GM18505 (cell line): ENCODE measurements at regions not wholly inside any gene's neighbourhood (a gene's known extent, or its start where the extent isn't known, plus 50 kb on each side); places are given as distances from the start of the nearest gene placed in this dataset.

ENCODE experiments used
- ATAC-seq: cut with Tn5 transposase; IDR thresholded peaks from one replicate; pipeline ENCODE4 v1.9.1; 2021; ENCODE audit not compliant: unreplicated experiment
- POLR2A ChIP-seq: IDR thresholded peaks from 4 replicates; pipeline ENCODE4 v1.6.1; 2011; ENCODE audit warnings: borderline replicate concordance; ENCODE audit not compliant: insufficient read depth, insufficient read length; ENCODE audit errors: extremely low read depth

DNA sequence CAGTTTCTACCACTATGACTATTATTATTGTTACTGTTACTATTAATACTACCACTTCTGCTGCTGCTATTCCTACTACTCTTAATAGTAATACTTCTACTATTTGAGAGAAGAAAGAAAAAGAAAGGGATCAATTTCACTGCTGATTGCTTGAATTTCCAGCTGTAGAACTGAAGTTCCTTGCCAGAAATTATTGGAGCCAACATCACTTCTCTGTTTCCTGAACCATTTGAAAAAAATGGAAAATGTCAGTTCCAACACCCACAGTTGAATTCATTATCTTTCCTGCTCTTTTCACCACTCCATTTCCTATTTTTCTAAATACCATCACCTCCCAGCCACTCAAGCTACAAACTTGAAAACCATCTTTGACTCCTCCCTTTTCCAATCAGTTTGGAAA lies 54.1 kb upstream of the PIK3C2G start:
- ATAC-seq = no peak
- no peak for TF ChIP-seq POLR2A

DNA sequence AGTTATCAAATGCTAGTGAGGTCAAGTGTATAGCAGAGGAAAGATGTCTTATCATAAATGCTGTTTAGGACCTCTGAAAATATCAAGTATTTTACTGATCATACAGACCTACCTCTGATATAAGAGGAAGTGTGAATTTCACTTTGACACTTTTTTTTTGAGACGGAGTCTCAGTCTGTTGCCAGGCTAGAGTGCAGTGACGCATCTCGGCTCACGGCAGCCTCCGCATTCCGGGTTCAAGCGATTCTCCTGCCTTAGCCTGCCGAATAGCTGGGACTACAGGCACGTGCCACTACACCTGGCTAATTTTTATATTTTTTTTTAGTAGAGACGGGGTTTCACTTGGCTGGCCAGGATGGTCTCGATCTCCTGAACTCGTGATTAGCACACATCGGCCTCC lies 55.1 kb upstream of the PIK3C2G start:
- TF ChIP-seq POLR2A = no peak
- ATAC-seq = no peak

DNA sequence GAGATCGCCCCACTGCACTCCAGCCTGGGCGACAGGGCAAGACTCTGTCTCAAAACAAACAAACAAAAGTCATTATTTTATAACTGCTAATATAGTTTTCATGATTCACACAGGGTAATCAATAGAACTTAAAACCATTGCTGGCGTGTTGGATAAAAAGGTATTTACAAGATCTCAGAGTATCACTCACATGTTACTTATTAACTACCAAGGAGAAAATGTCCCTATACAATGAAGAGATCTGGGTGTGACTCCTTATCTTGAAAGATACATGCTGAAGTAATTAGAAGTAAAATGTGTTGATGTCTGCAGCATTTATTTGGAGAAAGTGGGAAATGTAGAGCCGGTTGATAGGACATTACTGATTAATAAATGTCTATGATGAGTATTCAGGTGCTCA lies 57.3 kb upstream of the PIK3C2G start:
- no peak for TF ChIP-seq POLR2A
- ATAC-seq = no peak

DNA sequence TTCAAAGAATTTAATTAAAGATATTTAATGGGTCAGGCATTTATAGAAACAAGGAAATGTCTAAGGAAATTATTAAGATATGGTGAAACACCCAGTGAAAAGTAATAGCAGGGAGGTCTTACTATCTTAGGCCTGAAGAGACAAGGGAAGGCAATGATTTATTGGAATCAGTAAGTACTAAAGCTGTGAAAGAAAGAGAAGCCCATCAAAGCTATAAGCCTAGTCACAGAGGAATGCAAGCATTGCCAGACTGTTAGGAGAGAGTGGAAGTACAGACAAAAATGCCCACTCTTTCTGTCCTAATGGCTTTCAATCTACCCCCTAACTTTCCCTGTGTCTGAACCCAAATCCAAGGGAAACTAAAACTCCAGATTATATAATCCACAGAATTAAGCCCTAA lies 69.2 kb upstream of the PIK3C2G start:
- no peak for ATAC-seq
- no peak for TF ChIP-seq POLR2A

DNA sequence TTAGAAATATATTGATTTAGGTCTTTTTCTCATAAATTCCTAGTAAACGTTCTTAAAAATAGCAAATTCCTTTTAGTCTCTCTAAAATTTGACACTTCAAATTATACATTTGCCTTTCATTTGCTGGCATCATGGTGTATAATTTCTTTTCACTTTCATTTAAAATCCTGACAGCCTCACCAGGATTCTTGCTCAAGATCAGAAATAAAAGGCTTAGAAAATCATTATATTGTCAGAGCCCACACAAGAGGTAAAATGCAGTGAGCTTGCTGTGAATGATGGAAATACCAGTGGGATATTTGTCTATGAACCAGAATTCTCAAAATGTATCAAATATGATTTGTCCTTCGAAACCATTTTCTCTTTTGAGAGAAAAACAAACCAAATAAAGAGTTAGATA lies 78.2 kb upstream of the PIK3C2G start:
- ATAC-seq = no peak
- TF ChIP-seq POLR2A = no peak

DNA sequence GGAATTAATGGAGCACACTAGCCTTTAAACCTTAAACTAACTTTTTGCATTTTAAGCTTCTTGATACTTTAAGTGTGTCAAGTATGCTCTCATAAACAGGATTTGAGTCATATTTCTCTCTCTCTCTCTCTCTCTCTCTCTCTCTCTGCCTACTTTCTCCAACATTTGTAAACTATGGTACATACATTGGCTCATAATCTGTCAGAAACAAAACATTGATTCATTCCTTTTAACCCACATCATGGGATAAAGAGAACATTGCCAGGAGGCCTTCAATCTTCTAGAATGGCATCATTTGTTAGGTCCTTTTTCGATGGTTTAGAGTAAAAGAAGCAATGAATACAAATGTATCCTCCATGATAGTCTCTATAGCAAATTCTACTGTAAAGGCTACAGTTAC lies 81.6 kb upstream of the RERGL start:
- TF ChIP-seq POLR2A = no peak
- no peak for ATAC-seq

DNA sequence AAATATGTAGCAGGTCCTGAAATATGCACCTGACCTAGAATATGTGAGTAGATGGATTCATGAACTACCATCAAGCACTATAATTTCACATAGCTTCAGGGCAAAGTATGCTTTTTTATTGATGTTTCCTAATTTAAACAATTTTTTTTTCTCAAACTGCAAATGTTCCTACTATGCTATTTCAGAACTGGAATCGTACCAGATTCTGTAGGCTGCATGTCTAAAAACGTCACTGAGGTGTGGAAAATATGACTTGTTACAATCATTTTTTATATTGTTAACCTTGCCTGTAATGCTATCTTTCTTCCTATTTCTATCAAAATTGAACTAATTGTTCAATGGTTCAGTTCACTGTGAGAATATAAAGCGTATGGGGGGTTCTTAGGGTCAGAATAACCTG lies 78.0 kb upstream of the RERGL start:
- TF ChIP-seq POLR2A = no peak
- ATAC-seq = no peak

DNA sequence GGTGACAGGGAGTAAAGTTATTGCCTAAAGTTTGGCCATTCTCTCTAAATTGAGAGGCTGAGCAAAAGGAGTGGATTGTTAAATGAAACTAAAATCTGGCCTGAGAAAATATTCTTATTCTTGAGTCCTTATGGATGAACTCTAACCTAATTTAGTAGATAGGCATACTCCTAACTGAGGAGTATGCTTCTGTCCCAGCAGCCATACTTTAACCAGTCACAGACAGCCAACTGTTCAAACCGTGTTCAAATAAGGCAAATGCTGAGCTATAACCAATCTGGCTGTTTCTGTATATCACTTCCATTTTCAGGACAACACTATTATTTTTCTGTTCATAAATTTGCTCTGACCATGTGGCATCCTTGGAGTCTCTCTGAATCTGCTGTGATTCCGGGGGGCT lies 75.9 kb upstream of the RERGL start:
- ATAC-seq = peak; percentile 47
- no peak for TF ChIP-seq POLR2A

DNA sequence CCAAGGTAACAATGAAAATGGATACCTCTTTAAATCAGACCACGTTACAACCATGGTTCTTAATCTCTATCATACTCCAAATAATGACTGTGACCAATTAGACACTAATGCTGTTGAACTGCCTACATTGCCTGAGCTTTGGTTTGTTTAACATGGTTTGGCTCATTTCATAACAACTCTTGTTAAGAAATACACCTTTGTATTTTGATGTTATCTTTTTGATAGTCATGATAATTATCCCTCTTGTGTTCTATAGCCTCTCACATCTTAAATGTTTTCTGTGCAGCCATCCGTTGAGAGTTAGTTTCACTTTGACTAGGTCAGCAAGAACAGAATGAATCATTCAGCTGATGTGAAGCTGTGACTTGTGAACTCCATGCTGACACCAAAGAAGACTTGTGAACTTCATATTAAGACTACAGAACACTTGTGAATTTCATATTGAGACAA lies 75.5 kb upstream of the RERGL start:
- ATAC-seq = peak; percentile 100
- no peak for TF ChIP-seq POLR2A

DNA sequence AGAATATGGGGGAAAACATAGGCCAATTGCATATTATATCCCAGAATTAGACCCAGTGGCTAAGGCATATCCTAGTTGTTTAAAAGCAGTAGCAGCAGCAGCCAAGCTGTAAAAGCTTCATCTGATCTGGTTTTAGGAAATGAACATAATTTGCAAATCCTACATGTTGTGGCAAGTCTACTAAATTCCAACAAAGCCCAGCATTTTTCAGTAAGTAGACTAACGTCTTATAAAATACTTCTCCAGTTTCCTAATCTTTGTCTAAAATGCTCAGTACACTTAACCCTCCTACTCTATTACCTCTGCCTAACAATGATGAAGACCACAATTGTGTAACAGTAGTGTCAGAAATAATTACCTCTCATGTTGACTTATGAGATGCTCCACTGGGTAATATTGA lies 70.9 kb upstream of the RERGL start:
- TF ChIP-seq POLR2A = no peak
- no peak for ATAC-seq

DNA sequence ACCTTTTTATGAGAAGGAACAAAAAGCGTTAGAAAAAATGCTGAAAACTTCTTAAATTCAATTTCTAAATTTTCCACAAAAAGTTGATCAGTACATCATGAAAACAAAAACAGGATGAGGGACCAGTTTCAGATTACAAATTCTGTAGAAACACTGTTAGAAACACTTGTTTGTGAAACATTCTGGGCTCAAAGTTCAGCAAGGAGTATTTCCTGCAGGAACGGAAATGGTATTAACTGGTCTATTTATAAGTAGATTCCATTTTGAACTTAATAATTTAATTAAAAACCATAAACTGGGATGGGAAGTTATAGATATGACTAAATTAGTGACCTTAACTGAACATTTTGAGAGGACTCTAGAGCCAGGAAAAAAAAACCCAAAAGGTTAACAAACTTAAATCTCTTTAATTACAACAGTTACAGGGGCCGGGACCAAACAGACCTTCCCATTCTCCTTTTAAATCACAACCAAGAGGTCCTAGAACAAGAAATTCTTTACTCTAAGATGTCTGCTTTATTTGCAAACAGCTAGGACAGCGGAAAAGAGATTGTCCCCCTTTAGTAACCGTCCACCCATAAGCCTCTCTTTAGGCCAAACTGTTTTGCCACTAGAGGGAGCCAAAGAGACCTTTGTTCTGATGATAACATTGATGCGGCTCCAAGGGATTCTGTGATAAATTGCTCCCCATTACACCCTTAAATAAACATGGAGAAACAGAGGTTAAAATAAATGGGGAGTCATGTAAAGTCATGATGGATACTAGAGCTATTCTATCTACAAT lies 69.0 kb upstream of the RERGL start:
- peak; percentile 62 for ATAC-seq
- no peak for TF ChIP-seq POLR2A

DNA sequence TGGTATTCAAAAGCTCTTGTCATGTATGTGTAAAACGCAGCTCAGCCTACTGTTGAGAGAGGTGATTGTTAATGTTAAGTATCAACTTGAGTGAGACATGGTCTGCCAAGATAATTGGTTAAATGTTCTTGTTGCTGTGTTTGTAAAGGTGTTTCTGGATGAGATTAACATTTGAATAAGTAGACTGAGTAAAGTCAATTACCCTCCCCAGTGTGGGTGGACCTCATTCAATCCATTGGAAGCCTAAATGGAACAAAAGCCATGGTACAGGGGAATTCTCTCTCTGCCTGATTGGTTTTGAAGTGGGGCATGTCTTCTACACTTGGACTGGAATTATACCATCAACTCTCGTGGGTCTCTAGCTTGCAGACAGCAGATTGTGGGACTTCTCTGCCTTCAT lies 63.8 kb upstream of the RERGL start:
- no peak for TF ChIP-seq POLR2A
- ATAC-seq = no peak

DNA sequence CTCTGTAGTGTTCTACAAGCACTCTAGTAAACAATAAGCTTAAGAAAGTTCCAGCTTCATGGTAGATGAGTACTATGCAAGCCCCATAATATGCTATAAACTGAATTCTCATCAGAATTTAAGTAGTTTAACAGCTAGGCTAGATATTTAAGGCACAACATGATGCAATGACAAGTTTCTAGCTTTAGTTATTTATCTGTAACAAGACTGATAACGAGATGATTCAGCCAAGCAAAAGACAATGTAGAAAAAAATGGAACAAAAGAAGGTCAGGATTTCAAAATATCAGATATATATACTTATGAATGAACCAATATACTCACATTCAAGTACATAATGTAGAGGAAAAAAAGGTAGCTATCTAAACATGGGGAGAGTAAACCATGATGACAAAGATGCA lies 61.0 kb upstream of the RERGL start:
- no peak for TF ChIP-seq POLR2A
- no peak for ATAC-seq

DNA sequence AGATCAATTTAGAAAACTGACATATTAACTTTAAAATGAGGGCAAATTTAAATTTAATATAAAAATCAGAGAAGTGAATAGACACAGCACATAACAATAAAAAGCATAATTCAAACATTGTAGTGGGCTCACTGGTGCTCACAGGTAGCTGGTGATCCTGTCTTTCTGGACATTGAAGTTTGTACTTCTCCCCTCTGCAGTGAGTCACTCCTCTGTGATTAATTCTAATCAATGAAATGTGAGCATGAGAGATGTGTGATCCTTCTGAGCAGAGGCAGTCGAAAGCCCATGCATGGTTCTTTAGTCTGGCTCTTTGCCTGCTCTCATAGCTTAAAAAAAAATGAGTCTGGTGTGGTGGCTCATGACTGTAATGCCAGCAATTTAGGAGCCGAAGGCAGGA lies 59.0 kb upstream of the RERGL start:
- no peak for TF ChIP-seq POLR2A
- no peak for ATAC-seq

DNA sequence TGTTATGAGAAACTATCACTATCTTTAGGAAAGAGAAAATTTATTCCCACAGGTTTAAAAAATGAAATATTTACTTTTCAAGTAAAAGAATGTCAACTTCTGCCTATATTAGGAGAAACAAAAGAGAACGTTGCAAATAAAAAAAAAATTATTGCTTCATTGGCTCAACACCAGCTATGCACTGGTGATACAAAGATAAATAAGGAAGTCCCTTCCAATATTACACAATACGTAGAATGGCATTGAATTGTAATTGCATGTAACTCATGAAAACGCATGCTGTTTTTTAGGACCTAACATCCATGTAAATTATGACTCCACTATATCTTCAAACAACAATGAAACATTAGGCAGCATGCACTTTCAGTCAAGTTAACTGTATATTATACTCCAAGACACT lies 56.4 kb upstream of the RERGL start:
- TF ChIP-seq POLR2A = no peak
- ATAC-seq = no peak
